DMS153 (cell line): ENCODE measurements at regions not wholly inside any gene's neighbourhood (a gene's known extent, or its start where the extent isn't known, plus 50 kb on each side); places are given as distances from the start of the nearest gene placed in this dataset.
"Not testable (repeated sequence)": the region's sequence is repeated elsewhere in the genome, so short reads cannot be mapped to it uniquely, and the experiment has no call there.

Source experiments
- DNase-seq: peaks from one replicate; lab custom pipeline; 2025; lab: John Stamatoyannopoulos, UW

DNA sequence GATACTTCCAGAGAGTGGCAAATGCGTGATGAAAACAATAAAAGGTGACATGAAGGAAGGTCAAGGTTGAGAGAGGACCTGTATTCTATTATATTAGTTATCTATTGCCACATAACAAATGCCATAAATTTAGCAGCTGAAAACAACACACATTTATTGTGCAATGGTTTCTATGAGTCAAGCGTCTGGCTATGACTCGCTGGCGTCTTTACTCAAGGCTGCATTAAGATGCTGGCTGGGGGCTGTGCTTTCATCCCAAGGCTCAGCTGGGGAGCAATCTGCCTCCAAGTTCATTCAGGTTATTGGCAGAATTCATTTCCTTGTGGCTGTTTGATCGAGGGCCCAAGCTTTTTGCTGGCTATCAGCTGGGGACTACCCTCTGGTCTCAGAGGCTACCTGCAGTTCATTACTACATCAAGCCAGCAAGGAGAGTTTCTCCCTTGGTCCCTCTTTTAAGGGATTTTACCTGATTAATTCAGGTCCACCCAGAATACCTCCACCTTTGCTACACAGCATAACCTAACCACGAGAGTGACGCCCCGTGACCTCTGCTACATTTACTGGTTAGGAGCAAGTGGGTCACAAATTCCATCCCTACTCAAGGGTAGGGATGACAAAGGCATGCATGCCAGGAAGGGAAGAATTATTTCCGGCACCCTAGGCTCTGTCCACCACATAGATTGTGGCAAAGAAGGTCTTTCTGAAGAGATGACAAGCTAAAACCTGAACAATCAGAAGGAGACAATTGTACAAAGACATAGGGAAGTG, 549.1 kb downstream of the MN1 start:
- DNase-seq = no peak

GRCh38 chr22:27253108-27253902, 548.3 kb downstream of the MN1 start:
- no peak for DNase-seq

- DNase-seq = not testable (repeated sequence)
These were observed 547.5 kb downstream of the MN1 start for GRCh38 chr22:27254063-27254462.

DNA sequence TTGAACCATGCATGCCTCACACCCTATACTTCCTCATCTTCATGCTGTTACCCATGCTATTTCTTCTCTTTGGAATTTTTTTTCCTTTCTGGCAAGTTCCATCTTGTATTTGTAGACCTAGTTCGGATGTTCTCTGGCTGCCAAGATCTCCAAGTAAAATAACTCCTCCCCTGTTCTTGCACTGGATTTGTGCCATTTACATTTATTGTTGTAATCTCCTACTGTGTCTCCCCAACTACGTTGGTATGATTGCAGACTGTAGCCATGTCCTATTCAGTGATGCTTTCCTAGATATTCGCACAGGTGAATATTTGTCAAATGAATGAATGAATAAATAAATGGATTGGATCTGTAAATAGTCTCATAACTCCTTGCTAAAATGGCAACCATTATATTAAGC, 546.0 kb downstream of the MN1 start:
- no peak for DNase-seq

GRCh38 chr22:27257987-27258386, 543.6 kb downstream of the MN1 start:
- no peak for DNase-seq

- DNase-seq = peak; percentile 37
These were observed 542.9 kb downstream of the MN1 start for GRCh38 chr22:27258616-27259172.

- DNase-seq = no peak
These were observed 542.1 kb downstream of the MN1 start for GRCh38 chr22:27259433-27259832.

- DNase-seq = no peak
These were observed 541.4 kb downstream of the MN1 start for GRCh38 chr22:27260087-27260698.

DNA sequence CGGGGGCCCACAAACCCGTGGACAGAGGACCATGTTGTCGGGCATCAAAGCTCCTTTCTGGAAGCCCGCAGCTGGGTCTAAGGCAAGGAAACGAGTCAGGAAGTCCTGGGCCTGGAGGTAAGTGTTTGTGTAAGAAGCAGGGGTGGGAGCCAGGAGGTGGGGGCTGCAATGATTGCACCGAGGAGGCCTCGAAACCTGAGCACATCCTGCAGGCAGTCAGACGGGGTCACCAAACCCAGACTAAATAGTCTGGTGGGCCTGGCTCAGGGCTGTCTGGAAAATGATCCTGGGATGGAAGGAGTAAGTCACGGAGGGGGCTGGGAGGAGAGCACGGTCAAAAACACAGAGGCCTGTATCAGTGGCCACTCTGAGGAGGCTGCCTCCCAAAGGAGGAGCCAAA, 539.2 kb downstream of the MN1 start:
- no peak for DNase-seq

DNA sequence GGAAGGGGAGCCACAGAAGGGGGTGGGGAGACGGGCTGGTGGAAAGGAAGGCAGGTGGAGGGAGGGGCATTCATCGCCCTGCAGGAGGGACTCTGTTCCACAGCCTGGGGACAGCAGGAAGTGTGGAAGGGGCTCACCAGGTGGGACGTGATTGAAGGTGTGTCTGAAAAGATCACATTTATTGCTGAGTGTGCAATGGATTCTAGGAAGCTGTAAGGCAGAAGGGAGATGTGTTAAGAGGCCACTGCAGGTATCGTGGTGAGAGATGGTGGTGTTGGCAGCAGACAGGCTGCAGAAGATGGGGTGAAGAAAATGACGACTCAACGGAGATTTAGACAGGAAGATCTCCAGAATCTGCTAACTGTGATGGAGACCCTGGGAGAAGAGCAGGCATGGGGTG, 537.4 kb downstream of the MN1 start:
- no peak for DNase-seq

- DNase-seq = no peak
These were observed 534.4 kb downstream of the MN1 start for GRCh38 chr22:27267145-27267544.

- DNase-seq = no peak
These were observed 531.6 kb downstream of the MN1 start for GRCh38 chr22:27269751-27270543.

DNA sequence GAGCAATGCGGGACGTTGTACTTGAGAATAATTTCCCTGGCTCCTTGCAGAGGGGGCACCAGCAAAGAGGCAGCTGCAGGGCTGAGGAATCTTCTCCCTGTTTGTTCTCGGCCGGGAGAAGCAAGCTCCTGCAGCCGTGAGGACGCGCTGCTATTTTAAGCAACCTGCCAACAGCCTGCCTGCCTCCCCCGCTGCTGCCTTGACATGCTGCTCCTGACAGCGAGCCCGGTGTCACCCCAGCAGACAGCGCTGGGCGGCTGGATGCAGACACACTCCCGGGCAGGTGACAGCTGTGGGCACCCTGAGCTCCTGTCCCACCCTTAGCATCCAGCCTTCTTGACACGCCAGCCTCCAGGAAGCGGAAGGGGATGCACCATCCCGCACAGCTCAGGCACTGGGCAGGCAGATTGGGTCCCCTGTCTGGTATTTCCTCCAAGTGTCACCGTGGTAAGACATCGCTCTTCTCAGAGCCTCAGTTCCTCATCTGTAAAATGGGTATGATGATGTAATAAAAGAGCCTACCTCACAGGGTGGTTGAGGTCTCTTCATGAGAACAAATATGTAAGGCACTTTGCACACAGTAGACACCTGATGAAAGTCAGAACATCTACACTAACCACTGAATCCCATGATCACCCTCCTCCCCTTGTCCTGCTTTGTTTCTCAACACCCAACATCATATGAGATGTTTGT, 530.6 kb downstream of the MN1 start:
- no peak for DNase-seq

GRCh38 chr22:27273436-27273835, 528.1 kb downstream of the MN1 start:
- no peak for DNase-seq

DNA sequence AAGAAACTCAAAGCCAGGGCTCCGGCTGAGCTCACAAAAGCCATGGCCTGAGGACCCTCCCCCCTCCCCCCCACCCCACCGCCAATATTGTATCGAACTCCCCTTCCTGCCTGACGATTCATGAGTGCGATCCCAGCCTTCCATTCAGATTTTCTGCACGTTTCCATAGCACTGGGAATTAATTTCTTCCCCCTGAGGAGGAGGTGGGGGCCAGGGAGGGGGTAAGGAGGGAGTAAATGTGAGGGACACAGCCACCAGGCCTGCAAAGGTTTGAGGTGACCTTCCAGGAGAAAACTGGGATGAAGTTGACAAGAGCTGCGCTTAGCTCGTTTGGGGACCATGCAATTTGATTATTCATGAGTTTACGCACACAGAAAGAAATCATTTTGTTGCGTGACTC, 527.7 kb downstream of the MN1 start:
- DNase-seq = no peak

- DNase-seq = no peak
These were observed 526.6 kb downstream of the MN1 start for GRCh38 chr22:27274770-27275449.

GRCh38 chr22:27278946-27279345, 522.6 kb downstream of the MN1 start:
- no peak for DNase-seq

GRCh38 chr22:27283240-27283639, 518.3 kb downstream of the MN1 start:
- no peak for DNase-seq

GRCh38 chr22:27283714-27284113, 517.8 kb downstream of the MN1 start:
- DNase-seq = no peak

- DNase-seq = no peak
These were observed 517.2 kb downstream of the MN1 start for GRCh38 chr22:27284324-27284723.

DNA sequence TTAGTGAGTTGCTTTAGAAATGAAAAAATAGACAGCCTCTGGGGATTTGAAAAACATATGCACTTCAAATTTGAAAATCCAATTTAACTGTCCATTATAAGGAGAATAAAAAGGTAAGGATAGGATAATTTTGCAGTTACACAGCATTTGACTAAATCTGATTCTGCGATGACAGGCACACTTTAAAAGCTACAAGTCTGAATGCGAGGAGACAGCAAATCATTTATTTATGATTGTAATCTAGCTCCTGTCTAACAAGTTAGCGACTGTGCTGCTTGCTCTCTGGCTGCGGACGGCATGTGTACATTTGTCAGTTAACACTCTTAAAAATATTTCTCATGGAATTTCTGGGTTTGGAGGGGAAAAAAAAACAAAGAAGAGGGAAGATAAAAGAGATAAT, 514.8 kb downstream of the MN1 start:
- no peak for DNase-seq
